ENCODE measurements at regions not wholly inside any gene's neighbourhood (a gene's known extent, or its start where the extent isn't known, plus 50 kb on each side); places are given as distances from the start of the nearest gene placed in this dataset.

DNA sequence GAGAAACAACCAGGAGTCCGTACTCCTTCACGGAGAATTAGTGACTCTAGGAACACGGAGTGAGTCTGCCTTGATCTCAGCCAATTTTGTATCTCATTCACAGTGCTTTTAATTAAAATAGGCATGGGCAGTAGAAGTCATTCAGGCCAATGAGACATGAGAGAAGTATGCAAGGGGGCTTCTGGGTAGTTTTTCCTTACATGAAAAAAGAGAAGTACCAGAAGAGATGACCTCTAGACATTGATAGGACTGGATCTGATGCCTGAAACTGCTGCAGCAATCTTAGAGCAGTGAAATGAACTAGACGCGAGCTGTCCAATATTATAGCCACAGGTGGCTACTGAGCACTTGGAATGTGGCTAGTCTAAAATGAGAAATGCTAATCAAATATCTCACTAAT, 187.7 kb upstream of the TLE4 start:
- WGBS (ENCODE audit: insufficient coverage): no CpG with 5 or more reads among the region's 5 CpGs
- CTCF ChIA-PET: no interaction called here
- no peaks in the 10 kb centered on the region for H3K4me1 Mint-ChIP-seq

DNA sequence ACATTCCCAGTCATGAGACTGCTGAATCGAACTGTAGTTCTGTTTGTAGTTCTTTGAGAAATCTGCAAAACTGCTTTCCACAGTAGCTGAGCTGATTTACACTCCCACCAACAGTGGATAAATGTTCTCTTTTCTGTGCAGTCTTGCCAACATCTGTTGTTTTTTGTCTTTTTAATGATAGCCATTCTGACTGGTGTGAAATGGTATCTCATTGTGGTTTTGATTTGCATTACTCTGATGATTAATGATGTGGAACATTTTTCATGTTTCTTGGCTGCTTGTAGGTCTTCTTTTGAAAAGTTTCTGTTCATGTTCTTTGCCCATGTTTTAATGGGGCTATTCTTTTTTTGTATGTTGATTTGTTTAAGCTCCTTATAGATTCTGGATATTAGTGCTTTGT, 187.3 kb upstream of the TLE4 start:
- Histone ChIP-seq H3K9me3 (no peaks in the 10 kb centered on the region), H3K4me1 (ENCODE audit: control insufficient read depth in 1 of 2, extremely low read depth in 1 of 2, insufficient read depth in 2 of 2, low read length in 2 of 2) (no peaks in the 10 kb centered on the region), H3K36me3 (ENCODE audit: control insufficient read depth in 2 of 2, extremely low read depth in 1 of 2, insufficient read depth in 1 of 2, low read length in 1 of 2) (no peaks in the 10 kb centered on the region), H3K27me3 (replicated peaks in 1 of 2; ENCODE audit: control insufficient read depth in 2 of 2, extremely low read depth in 1 of 2, insufficient read depth in 2 of 2, low read length in 1 of 2) (no peaks in the 10 kb centered on the region), H3K27ac (ENCODE audit: low read length) (no peak overlapping the region), H3K4me3 (ENCODE audit: control insufficient read depth in 1 of 2, extremely low read depth in 1 of 2, low read length in 1 of 2) (no peak overlapping the region)
- no peak overlapping the region for H3K27ac Mint-ChIP-seq
- H3K36me3 Mint-ChIP-seq: no peaks in the 10 kb centered on the region
- H3K4me1 Mint-ChIP-seq: no peaks in the 10 kb centered on the region
- no peak for DNase-seq
- ATAC-seq (replicated peaks in 1 of 4): no peak
- ChIA-PET CTCF (no interaction called here), POLR2A (no interaction called here)
- no CpG with 5 or more reads among the region's 1 CpG for WGBS (ENCODE audit: insufficient coverage)
- no peak overlapping the region for H3K4me3 Mint-ChIP-seq
- peaks cover 0 to 4% (median 3%) of the 10 kb centered on the region in 3 donors for H3K9me3 Mint-ChIP-seq
- H3K27me3 Mint-ChIP-seq: peaks cover 0 to 7% of the 10 kb centered on the region in 2 donors

More for the DNA sequence above, 187.7 kb upstream of the TLE4 start:
- DNase-seq (no peak), ATAC-seq (replicated peaks in 1 of 4) (no peak)
- H3K36me3 ChIP-seq (ENCODE audit: control insufficient read depth in 2 of 2, extremely low read depth in 1 of 2, insufficient read depth in 1 of 2, low read length in 1 of 2): no peaks in the 10 kb centered on the region
- no peak overlapping the region for H3K27ac Mint-ChIP-seq
- no peaks in the 10 kb centered on the region for H3K27me3 ChIP-seq (replicated peaks in 1 of 2; ENCODE audit: control insufficient read depth in 2 of 2, extremely low read depth in 1 of 2, insufficient read depth in 2 of 2, low read length in 1 of 2)
- H3K36me3 Mint-ChIP-seq: no peaks in the 10 kb centered on the region
- no peaks in the 10 kb centered on the region for H3K9me3 ChIP-seq
- no peak overlapping the region for H3K4me3 Mint-ChIP-seq
- peaks cover 0 to 7% of the 10 kb centered on the region in 2 donors for H3K27me3 Mint-ChIP-seq
- no peak overlapping the region for H3K27ac ChIP-seq (ENCODE audit: low read length)
- H3K4me3 ChIP-seq (ENCODE audit: control insufficient read depth in 1 of 2, extremely low read depth in 1 of 2, low read length in 1 of 2): no peak overlapping the region
- POLR2A ChIA-PET: no interaction called here
- no peaks in the 10 kb centered on the region for H3K4me1 ChIP-seq (ENCODE audit: control insufficient read depth in 1 of 2, extremely low read depth in 1 of 2, insufficient read depth in 2 of 2, low read length in 2 of 2)
- peaks cover 0 to 4% (median 3%) of the 10 kb centered on the region in 3 donors for H3K9me3 Mint-ChIP-seq

DNA sequence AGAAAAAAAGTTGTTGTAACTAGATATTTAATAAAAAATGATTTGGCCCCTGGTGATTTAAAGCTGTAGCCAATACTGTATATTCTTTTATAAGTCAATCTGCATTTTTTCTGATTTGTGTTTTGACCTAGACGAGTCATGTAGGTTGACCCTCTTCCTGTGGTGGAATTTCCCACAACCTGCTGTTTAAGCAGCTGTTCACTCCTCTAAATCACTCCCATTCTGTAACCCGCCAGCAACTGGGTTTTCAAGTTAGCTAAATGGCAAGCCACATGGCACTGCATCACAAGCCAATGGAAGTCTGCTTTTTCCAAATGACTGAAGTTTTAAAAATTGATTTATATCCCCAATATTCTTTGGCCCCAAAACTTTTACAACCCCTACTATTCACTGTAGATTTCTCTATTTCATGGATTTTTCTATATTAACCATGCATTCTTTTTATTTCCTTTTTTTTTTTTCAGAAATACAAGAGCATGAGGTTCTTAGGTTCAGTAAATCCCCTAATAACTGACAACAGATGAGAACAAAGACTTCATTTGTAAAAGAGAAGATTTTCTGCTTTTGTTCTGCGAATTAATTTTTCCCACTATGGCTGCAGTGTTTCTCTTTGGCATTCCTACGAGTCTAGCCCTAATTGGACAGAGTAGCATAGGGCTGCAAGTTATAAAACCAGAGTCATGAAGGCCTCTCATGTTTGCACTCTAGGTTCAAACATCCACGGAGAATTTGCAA, 184.5 kb upstream of the TLE4 start:
- CTCF ChIA-PET: no interaction called here
- no peak for ATAC-seq (replicated peaks in 1 of 4)
- WGBS (ENCODE audit: insufficient coverage): 20% methylated on average over 2 of the region's 5 CpGs

DNA sequence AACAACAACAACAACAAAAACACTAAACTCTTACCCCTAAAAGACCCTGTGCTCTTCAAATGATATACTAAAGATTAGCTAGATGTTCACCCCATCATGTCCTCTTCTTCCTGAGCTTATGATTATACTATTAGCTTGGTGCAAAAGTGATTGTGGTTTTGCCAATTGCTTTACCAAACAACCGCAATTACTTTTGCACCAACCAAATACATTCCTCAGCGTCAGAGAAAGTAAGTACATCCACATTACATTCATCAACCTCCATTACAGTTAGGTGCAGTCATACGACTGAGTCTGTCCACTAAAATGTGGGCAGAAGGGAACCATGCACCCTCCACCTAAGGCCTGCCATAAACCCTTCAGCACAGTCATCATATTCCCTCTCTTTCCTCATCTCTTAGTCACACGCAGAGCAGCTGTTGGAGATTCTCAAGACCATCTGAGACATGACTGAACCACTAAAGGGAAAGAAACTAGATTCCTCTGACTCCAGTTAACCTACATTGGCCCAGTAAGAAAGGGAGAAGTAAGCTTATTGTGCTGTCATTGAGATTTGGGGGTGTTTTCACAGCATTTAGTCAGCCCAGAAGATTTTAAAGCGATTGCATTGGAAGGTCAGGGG, 181.6 kb upstream of the TLE4 start:
- ATAC-seq (replicated peaks in 1 of 4): no peak
- Mint-ChIP-seq H3K4me3 (no peak overlapping the region), H3K27me3 (peaks cover 10 to 11% of the 10 kb centered on the region in 2 donors), H3K36me3 (no peaks in the 10 kb centered on the region), H3K27ac (no peak overlapping the region), H3K9me3 (no peaks in the 10 kb centered on the region), H3K4me1 (no peaks in the 10 kb centered on the region)
- no peaks in the 10 kb centered on the region for H3K9me3 ChIP-seq
- H3K4me1 ChIP-seq (ENCODE audit: control insufficient read depth in 1 of 2, extremely low read depth in 1 of 2, insufficient read depth in 2 of 2, low read length in 2 of 2): no peaks in the 10 kb centered on the region
- H3K27ac ChIP-seq (ENCODE audit: low read length): no peak overlapping the region
- WGBS (ENCODE audit: insufficient coverage): 89% methylated on average over 3 of the region's 5 CpGs
- no peaks in the 10 kb centered on the region for H3K36me3 ChIP-seq (ENCODE audit: control insufficient read depth in 2 of 2, extremely low read depth in 1 of 2, insufficient read depth in 1 of 2, low read length in 1 of 2)
- no peak overlapping the region for H3K4me3 ChIP-seq (ENCODE audit: control insufficient read depth in 1 of 2, extremely low read depth in 1 of 2, low read length in 1 of 2)
- POLR2A ChIA-PET: no interaction called here
- no peak for DNase-seq
- H3K27me3 ChIP-seq (replicated peaks in 1 of 2; ENCODE audit: control insufficient read depth in 2 of 2, extremely low read depth in 1 of 2, insufficient read depth in 2 of 2, low read length in 1 of 2): no peaks in the 10 kb centered on the region
- CTCF ChIA-PET: interaction anchor here (0.6 to 1.1 kb wide), 3 partner anchors 8 to 178 kb away, joined by 3 to 4 read pairs (median 3); no protein-coding TSS in a partner anchor

More for the DNA sequence above, 184.5 kb upstream of the TLE4 start:
- no peak overlapping the region for H3K4me3 ChIP-seq (ENCODE audit: control insufficient read depth in 1 of 2, extremely low read depth in 1 of 2, low read length in 1 of 2)
- no peaks in the 10 kb centered on the region for H3K9me3 Mint-ChIP-seq
- no peaks in the 10 kb centered on the region for H3K4me1 Mint-ChIP-seq
- peaks cover 5 to 8% of the 10 kb centered on the region in 2 donors for H3K27me3 Mint-ChIP-seq
- no peak overlapping the region for H3K27ac ChIP-seq (ENCODE audit: low read length)
- POLR2A ChIA-PET: interaction anchor here in 1 of 2 donors (0.6 kb wide), 1 partner anchor 127 kb away, joined by 3 read pairs; no protein-coding TSS in a partner anchor
- H3K9me3 ChIP-seq: no peaks in the 10 kb centered on the region
- H3K27me3 ChIP-seq (replicated peaks in 1 of 2; ENCODE audit: control insufficient read depth in 2 of 2, extremely low read depth in 1 of 2, insufficient read depth in 2 of 2, low read length in 1 of 2): no peaks in the 10 kb centered on the region
- H3K36me3 Mint-ChIP-seq: no peaks in the 10 kb centered on the region
- no peaks in the 10 kb centered on the region for H3K36me3 ChIP-seq (ENCODE audit: control insufficient read depth in 2 of 2, extremely low read depth in 1 of 2, insufficient read depth in 1 of 2, low read length in 1 of 2)
- DNase-seq: no peak
- H3K4me1 ChIP-seq (ENCODE audit: control insufficient read depth in 1 of 2, extremely low read depth in 1 of 2, insufficient read depth in 2 of 2, low read length in 2 of 2): no peaks in the 10 kb centered on the region
- H3K27ac Mint-ChIP-seq: no peak overlapping the region
- H3K4me3 Mint-ChIP-seq: no peak overlapping the region

DNA sequence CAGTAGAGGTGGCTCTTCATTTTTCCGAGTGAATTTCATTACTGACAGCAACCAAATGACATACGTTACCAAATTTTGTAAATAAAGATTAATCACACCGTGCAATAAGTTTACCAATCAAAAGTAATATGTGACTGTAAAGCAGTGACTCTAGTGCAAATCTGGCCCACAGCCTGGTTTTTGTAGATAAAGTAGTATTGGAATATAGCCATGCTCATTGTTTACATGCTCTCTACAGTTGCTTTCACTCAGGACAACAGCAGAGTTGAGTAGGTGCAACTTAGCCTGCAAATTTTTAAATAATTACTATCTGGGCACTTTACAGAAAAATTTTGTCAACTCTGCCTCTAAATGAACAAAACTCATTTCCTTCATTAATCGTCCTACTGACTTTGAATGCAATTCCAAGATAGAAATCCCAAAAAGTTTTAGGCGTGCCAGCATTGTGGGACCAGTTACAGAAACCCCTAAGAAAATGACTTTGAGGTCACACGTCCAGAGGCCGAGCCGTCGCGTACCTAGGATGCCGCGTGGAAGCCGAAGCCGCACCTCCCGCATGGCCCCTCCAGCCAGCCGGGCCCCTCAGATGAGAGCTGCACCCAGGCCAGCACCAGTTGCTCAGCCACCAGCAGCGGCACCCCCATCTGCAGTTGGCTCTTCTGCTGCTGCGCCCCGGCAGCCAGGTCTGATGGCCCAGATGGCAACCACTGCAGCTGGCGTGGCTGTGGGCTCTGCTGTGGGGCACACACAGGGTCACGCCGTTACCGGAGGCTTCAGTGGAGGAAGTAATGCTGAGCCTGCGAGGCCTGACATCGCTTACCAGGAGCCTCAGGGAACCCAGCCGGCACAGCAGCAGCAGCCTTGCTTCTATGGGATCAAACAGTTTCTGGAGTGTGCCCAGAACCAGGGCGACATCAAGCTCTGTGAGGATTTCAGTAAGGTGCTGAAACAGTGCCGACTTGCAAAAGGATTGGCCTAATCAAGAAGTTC, 180.7 kb upstream of the TLE4 start:
- Histone ChIP-seq H3K4me1 (ENCODE audit: control insufficient read depth in 1 of 2, extremely low read depth in 1 of 2, insufficient read depth in 2 of 2, low read length in 2 of 2) (no peaks in the 10 kb centered on the region), H3K9me3 (no peaks in the 10 kb centered on the region), H3K27me3 (replicated peaks in 1 of 2; ENCODE audit: control insufficient read depth in 2 of 2, extremely low read depth in 1 of 2, insufficient read depth in 2 of 2, low read length in 1 of 2) (no peaks in the 10 kb centered on the region), H3K4me3 (ENCODE audit: control insufficient read depth in 1 of 2, extremely low read depth in 1 of 2, low read length in 1 of 2) (no peak overlapping the region), H3K27ac (ENCODE audit: low read length) (no peak overlapping the region), H3K36me3 (ENCODE audit: control insufficient read depth in 2 of 2, extremely low read depth in 1 of 2, insufficient read depth in 1 of 2, low read length in 1 of 2) (no peaks in the 10 kb centered on the region)
- 85% methylated on average over 19 of the region's 28 CpGs for WGBS (ENCODE audit: insufficient coverage)
- Mint-ChIP-seq H3K4me1 (no peaks in the 10 kb centered on the region), H3K27ac (no peak overlapping the region), H3K4me3 (no peak overlapping the region), H3K36me3 (no peaks in the 10 kb centered on the region), H3K9me3 (no peaks in the 10 kb centered on the region), H3K27me3 (peaks cover 9 to 10% of the 10 kb centered on the region in 2 donors)
- ATAC-seq (replicated peaks in 1 of 4): no peak
- ChIA-PET CTCF (interaction anchor here in 1 of 2 donors (0.6 kb wide), 1 partner anchor 9 kb away, joined by 4 read pairs; no protein-coding TSS in a partner anchor), POLR2A (no interaction called here)
- no peak for DNase-seq

DNA sequence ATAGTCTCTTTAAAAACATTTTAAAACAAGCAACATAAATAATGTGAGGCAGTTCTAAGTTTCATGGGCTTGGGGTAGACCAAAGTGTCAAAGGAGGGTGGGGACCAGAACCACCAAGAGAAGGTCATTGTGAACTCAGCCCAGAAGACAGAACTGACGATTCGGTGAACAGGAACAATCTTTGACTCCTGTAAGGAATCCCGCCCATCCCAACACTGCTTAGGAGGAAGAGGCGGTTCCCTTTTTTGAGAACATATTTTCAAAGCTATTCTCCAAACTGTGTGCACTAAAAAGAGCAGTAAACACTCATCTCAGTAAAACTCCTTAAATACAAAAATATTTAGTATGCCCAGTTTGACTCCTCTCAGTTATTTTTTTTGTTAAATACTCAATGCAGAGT, 176.5 kb upstream of the TLE4 start:
- no CpG with 5 or more reads among the region's 4 CpGs for WGBS (ENCODE audit: insufficient coverage)
- Mint-ChIP-seq H3K27me3 (peaks cover 9 to 10% of the 10 kb centered on the region in 2 donors), H3K36me3 (no peaks in the 10 kb centered on the region), H3K9me3 (no peaks in the 10 kb centered on the region), H3K4me3 (no peak overlapping the region), H3K4me1 (no peaks in the 10 kb centered on the region), H3K27ac (no peak overlapping the region)
- ChIA-PET POLR2A (no interaction called here), CTCF (no interaction called here)
- H3K36me3 ChIP-seq (ENCODE audit: control insufficient read depth in 2 of 2, extremely low read depth in 1 of 2, insufficient read depth in 1 of 2, low read length in 1 of 2): no peaks in the 10 kb centered on the region
- H3K27me3 ChIP-seq (replicated peaks in 1 of 2; ENCODE audit: control insufficient read depth in 2 of 2, extremely low read depth in 1 of 2, insufficient read depth in 2 of 2, low read length in 1 of 2): no peaks in the 10 kb centered on the region
- H3K9me3 ChIP-seq: no peaks in the 10 kb centered on the region
- H3K27ac ChIP-seq (ENCODE audit: low read length): no peak overlapping the region
- DNase-seq (no peak), ATAC-seq (replicated peaks in 1 of 4) (no peak)
- no peaks in the 10 kb centered on the region for H3K4me1 ChIP-seq (ENCODE audit: control insufficient read depth in 1 of 2, extremely low read depth in 1 of 2, insufficient read depth in 2 of 2, low read length in 2 of 2)
- no peak overlapping the region for H3K4me3 ChIP-seq (ENCODE audit: control insufficient read depth in 1 of 2, extremely low read depth in 1 of 2, low read length in 1 of 2)

Measured in T-cell (primary cell).